CD8-positive, alpha-beta memory T cell (primary cell): ENCODE measurements at regions not wholly inside any gene's neighbourhood (a gene's known extent, or its start where the extent isn't known, plus 50 kb on each side); places are given as distances from the start of the nearest gene placed in this dataset.
"Not testable (repeated sequence)": the region's sequence is repeated elsewhere in the genome, so short reads cannot be mapped to it uniquely, and the experiment has no call there.

Experiments used
- CTCF ChIA-PET: fragments of 350-600 bp; sonication (Branson Sonifier 250); formaldehyde crosslinking; loops from one replicate; lab custom pipeline; 2021; ENCODE audit warnings: antibody characterized with exemption; lab: Charles Lee
- POLR2A ChIA-PET: fragments of 350-600 bp; sonication (Branson Sonifier 250); formaldehyde crosslinking; loops from one replicate; lab custom pipeline; 2021; ENCODE audit warnings: antibody characterized with exemption; lab: Charles Lee
- DNase-seq, 5 donors: peaks; one replicate each; pipeline versions ENCODE4 v3.0.0 to v3.0.0-alpha.2; 2020 to 2022; ENCODE audit warnings: mixed read lengths in 1 of 5
- H3K27ac ChIP-seq: one replicate; pipeline ENCODE4 v1.7.0; 2013; ENCODE audit warnings: low read depth, mild to moderate bottlenecking, low read length, moderate library complexity
- H3K27me3 ChIP-seq: 2 replicates; pipeline ENCODE4 v1.7.0; 2013; ENCODE audit warnings: low read length, mild to moderate bottlenecking; ENCODE audit not compliant: insufficient read depth, poor library complexity, severe bottlenecking
- H3K36me3 ChIP-seq: 2 replicates; pipeline ENCODE4 v1.7.0; 2013; ENCODE audit warnings: mild to moderate bottlenecking, low read length, moderate library complexity; ENCODE audit not compliant: insufficient read depth
- H3K4me1 ChIP-seq: 2 replicates; pipeline ENCODE4 v1.7.0; 2013; ENCODE audit warnings: mild to moderate bottlenecking, low read length, moderate library complexity; ENCODE audit not compliant: insufficient read depth
- H3K4me3 ChIP-seq: 2 replicates; pipeline ENCODE4 v1.7.0; 2013; ENCODE audit warnings: mild to moderate bottlenecking, low read length
- H3K9me3 ChIP-seq: 2 replicates; pipeline ENCODE4 v1.7.0; 2013; ENCODE audit warnings: mild to moderate bottlenecking, low read length
- H3K27ac Mint-ChIP-seq, 8 donors: one replicate each; pipeline ENCODE4 v1.8.0; 2020 to 2021; ENCODE audit warnings: mixed read lengths in 8 of 8, mild to moderate bottlenecking in 6 of 8, inconsistent platforms in 3 of 8, moderate library complexity in 3 of 8
- H3K27me3 Mint-ChIP-seq, 2 donors: one replicate each; pipeline ENCODE4 v1.8.0; 2020 to 2021; ENCODE audit warnings: mixed read lengths in 2 of 2, mild to moderate bottlenecking in 1 of 2, moderate library complexity in 1 of 2
- H3K36me3 Mint-ChIP-seq, 3 donors: one replicate each; pipeline ENCODE4 v1.8.0; 2020 to 2021; ENCODE audit warnings: mixed read lengths in 3 of 3, inconsistent platforms in 1 of 3, mild to moderate bottlenecking in 1 of 3
- H3K4me1 Mint-ChIP-seq, 3 donors: one replicate each; pipeline ENCODE4 v1.8.0; 2020 to 2021; ENCODE audit warnings: mixed read lengths in 3 of 3, inconsistent platforms in 1 of 3, mild to moderate bottlenecking in 1 of 3
- H3K4me3 Mint-ChIP-seq, 7 donors: one replicate each; pipeline ENCODE4 v1.8.0; 2020 to 2021; ENCODE audit warnings: mixed read lengths in 7 of 7, mild to moderate bottlenecking in 6 of 7, moderate library complexity in 4 of 7, inconsistent platforms in 2 of 7
- H3K9me3 Mint-ChIP-seq, 5 donors: one replicate each; pipeline ENCODE4 v1.8.0; 2020 to 2022; ENCODE audit warnings: mixed read lengths in 5 of 5, mild to moderate bottlenecking in 3 of 5, moderate library complexity in 2 of 5, inconsistent platforms in 1 of 5

- H3K4me1 Mint-ChIP-seq: no peaks in the 10 kb centered on the region
- H3K9me3 Mint-ChIP-seq: peaks cover 0 to 3% (median 0%) of the 10 kb centered on the region in 5 donors
- H3K36me3 ChIP-seq: no peaks in the 10 kb centered on the region
- no peaks in the 10 kb centered on the region for H3K4me1 ChIP-seq
- peaks cover 13 to 26% of the 10 kb centered on the region in 2 donors for H3K27me3 Mint-ChIP-seq
- no peak overlapping the region for H3K27ac ChIP-seq
- H3K27me3 ChIP-seq: no peaks in the 10 kb centered on the region
- no peaks in the 10 kb centered on the region for H3K9me3 ChIP-seq
- CTCF ChIA-PET: no interaction called here
- no peak overlapping the region for H3K27ac Mint-ChIP-seq
- POLR2A ChIA-PET: no interaction called here
- H3K4me3 ChIP-seq: no peak overlapping the region
- peaks cover 0 to 2% (median 0%) of the 10 kb centered on the region in 3 donors for H3K36me3 Mint-ChIP-seq
- no peak overlapping the region for H3K4me3 Mint-ChIP-seq
- DNase-seq: no peak
These were observed 142.3 kb upstream of the FBXO11 start for GRCh38 chr2:48048476-48049171.

DNA sequence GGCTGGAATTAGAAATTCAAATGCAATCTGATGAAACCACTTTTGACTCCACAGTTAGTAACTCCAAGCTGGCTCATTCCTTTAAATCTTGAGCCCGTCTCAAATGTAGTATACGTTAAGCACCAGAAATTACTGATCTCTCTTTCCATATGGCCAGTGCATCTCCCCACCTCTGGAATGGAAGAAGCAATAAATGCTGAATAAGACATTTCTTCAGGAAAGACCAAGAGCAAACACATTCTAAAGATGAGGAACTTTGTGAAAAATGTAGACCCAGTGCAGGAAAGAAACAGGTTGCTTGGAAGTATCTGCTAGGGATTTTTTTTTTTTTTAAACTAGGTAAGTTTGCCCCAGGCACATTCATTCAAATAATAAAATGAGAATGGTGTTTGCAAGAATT lies 143.1 kb upstream of the FBXO11 start:
- peaks cover 0 to 3% (median 0%) of the 10 kb centered on the region in 5 donors for H3K9me3 Mint-ChIP-seq
- H3K4me3 Mint-ChIP-seq: no peak overlapping the region
- POLR2A ChIA-PET: no interaction called here
- H3K27me3 ChIP-seq: no peaks in the 10 kb centered on the region
- H3K27me3 Mint-ChIP-seq: peaks cover 10 to 22% of the 10 kb centered on the region in 2 donors
- DNase-seq: no peak
- no peaks in the 10 kb centered on the region for H3K4me1 ChIP-seq
- H3K36me3 Mint-ChIP-seq: no peaks in the 10 kb centered on the region
- H3K4me1 Mint-ChIP-seq: no peaks in the 10 kb centered on the region
- H3K27ac Mint-ChIP-seq: no peak overlapping the region
- no peak overlapping the region for H3K4me3 ChIP-seq
- no peaks in the 10 kb centered on the region for H3K36me3 ChIP-seq
- H3K9me3 ChIP-seq: no peaks in the 10 kb centered on the region
- CTCF ChIA-PET: no interaction called here
- H3K27ac ChIP-seq: no peak overlapping the region

GRCh38 chr2:48050711-48051110 lies 144.4 kb upstream of the FBXO11 start:
- no peaks in the 10 kb centered on the region for H3K9me3 ChIP-seq
- no peaks in the 10 kb centered on the region for H3K4me1 ChIP-seq
- no peaks in the 10 kb centered on the region for H3K36me3 ChIP-seq
- H3K9me3 Mint-ChIP-seq: peaks cover 0 to 3% (median 0%) of the 10 kb centered on the region in 5 donors
- H3K27me3 ChIP-seq: no peaks in the 10 kb centered on the region
- CTCF ChIA-PET: no interaction called here
- no peaks in the 10 kb centered on the region for H3K4me1 Mint-ChIP-seq
- no peaks in the 10 kb centered on the region for H3K36me3 Mint-ChIP-seq
- H3K4me3 ChIP-seq: no peak overlapping the region
- POLR2A ChIA-PET: no interaction called here
- DNase-seq: no peak
- H3K27me3 Mint-ChIP-seq: peaks cover 10 to 14% of the 10 kb centered on the region in 2 donors
- H3K27ac ChIP-seq: no peak overlapping the region
- H3K27ac Mint-ChIP-seq: no peak overlapping the region
- H3K4me3 Mint-ChIP-seq: no peak overlapping the region

DNA sequence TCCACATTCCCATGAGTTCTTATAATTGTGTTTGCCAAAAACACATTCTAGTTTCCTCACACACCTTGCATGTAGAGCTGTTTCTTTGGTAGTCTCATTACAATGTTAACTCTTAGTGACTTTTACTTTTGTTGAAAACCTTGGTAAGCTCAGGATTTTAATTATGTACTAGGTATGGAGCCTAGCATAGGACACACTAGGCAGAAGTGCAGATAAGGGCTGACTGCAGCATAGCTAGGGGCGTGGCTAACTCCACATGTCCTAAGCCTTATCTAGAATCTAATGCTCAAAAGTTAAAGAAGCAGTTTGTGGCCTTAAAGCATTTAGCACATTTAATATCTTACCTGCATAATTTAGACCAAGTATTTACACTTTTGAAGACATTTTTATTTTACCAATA lies 153.7 kb upstream of the FBXO11 start:
- ChIA-PET CTCF (no interaction called here), POLR2A (no interaction called here)
- Histone ChIP-seq H3K9me3 (no peaks in the 10 kb centered on the region), H3K36me3 (no peaks in the 10 kb centered on the region), H3K27ac (no peak overlapping the region), H3K4me1 (no peaks in the 10 kb centered on the region), H3K27me3 (no peaks in the 10 kb centered on the region), H3K4me3 (no peak overlapping the region)
- H3K27me3 Mint-ChIP-seq: peaks cover 13 to 57% of the 10 kb centered on the region in 2 donors
- no peak overlapping the region for H3K27ac Mint-ChIP-seq
- H3K36me3 Mint-ChIP-seq: no peaks in the 10 kb centered on the region
- no peak overlapping the region for H3K4me3 Mint-ChIP-seq
- H3K9me3 Mint-ChIP-seq: peaks cover 0 to 3% (median 0%) of the 10 kb centered on the region in 5 donors
- DNase-seq: no peak
- H3K4me1 Mint-ChIP-seq: no peaks in the 10 kb centered on the region

GRCh38 chr2:48061656-48062055 lies 155.4 kb upstream of the FBXO11 start:
- H3K9me3 Mint-ChIP-seq, H3K4me1 ChIP-seq, H3K36me3 ChIP-seq, H3K27ac Mint-ChIP-seq, H3K9me3 ChIP-seq, H3K27me3 ChIP-seq, POLR2A ChIA-PET, H3K4me3 ChIP-seq, CTCF ChIA-PET, H3K27ac ChIP-seq, H3K4me3 Mint-ChIP-seq, DNase-seq, H3K36me3 Mint-ChIP-seq, H3K4me1 Mint-ChIP-seq: not testable (repeated sequence)
- peaks cover 10 to 54% of the 10 kb centered on the region in 2 donors for H3K27me3 Mint-ChIP-seq

DNA sequence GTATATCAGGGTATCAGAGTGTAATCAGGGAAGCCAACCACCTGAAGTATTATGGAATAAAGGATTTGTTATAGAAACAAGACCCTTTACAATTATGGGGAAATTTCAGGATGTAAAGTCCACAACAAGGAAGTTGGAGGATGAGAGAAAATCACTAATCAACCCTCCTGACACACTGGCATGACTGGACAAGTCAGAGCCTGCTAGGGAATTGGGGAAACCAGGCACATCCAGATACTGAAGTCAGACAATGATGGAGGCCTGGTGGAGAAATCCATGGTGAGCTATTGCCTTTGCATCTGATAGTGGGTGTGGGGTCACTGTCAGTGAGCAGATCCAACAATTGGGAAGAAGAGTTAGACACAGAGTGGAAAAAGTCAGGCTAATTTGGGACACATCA lies 158.8 kb upstream of the FBXO11 start:
- no peaks in the 10 kb centered on the region for H3K4me1 Mint-ChIP-seq
- Histone ChIP-seq H3K4me3 (no peak overlapping the region), H3K4me1 (no peaks in the 10 kb centered on the region), H3K27ac (no peak overlapping the region), H3K9me3 (no peaks in the 10 kb centered on the region), H3K36me3 (no peaks in the 10 kb centered on the region), H3K27me3 (no peaks in the 10 kb centered on the region)
- H3K4me3 Mint-ChIP-seq: no peak overlapping the region
- peaks cover 12 to 64% of the 10 kb centered on the region in 2 donors for H3K27me3 Mint-ChIP-seq
- no peak for DNase-seq
- no peak overlapping the region for H3K27ac Mint-ChIP-seq
- H3K9me3 Mint-ChIP-seq: peaks cover 0 to 2% (median 0%) of the 10 kb centered on the region in 5 donors
- CTCF ChIA-PET: no interaction called here
- POLR2A ChIA-PET: no interaction called here
- H3K36me3 Mint-ChIP-seq: peaks cover 0 to 6% (median 0%) of the 10 kb centered on the region in 3 donors

- POLR2A ChIA-PET: no interaction called here
- H3K9me3 ChIP-seq: no peaks in the 10 kb centered on the region
- peaks cover 0 to 6% (median 0%) of the 10 kb centered on the region in 3 donors for H3K36me3 Mint-ChIP-seq
- no peaks in the 10 kb centered on the region for H3K4me1 ChIP-seq
- H3K9me3 Mint-ChIP-seq: peaks cover 0 to 2% (median 0%) of the 10 kb centered on the region in 5 donors
- H3K4me1 Mint-ChIP-seq: no peaks in the 10 kb centered on the region
- H3K4me3 Mint-ChIP-seq: no peak overlapping the region
- no peak overlapping the region for H3K27ac Mint-ChIP-seq
- CTCF ChIA-PET: no interaction called here
- H3K27ac ChIP-seq: no peak overlapping the region
- DNase-seq: no peak
- H3K4me3 ChIP-seq: no peak overlapping the region
- no peaks in the 10 kb centered on the region for H3K27me3 ChIP-seq
- no peaks in the 10 kb centered on the region for H3K36me3 ChIP-seq
- H3K27me3 Mint-ChIP-seq: peaks cover 10 to 60% of the 10 kb centered on the region in 2 donors
These were observed 159.7 kb upstream of the FBXO11 start for GRCh38 chr2:48066000-48066399.

DNA sequence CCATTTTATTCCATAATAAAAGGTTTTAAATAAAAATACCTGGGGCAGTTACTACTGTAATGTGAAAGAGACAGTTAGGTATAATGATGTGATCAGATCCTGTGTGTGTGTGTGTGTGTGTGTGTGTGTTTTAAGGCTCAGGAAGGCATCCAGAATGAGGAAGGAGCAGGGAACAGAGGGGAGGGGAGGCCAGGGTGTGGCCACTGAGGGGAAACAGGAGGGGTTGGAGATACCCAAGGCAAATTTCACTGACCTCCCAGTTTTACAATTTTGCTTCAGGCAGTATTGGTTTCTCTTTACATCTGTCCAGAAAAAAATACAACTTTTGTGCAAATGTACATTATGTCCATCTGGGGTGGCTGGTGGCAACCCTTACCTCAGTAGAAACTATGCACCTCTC lies 163.5 kb upstream of the FBXO11 start:
- peaks cover 0 to 6% (median 0%) of the 10 kb centered on the region in 3 donors for H3K36me3 Mint-ChIP-seq
- Histone ChIP-seq H3K9me3 (no peaks in the 10 kb centered on the region), H3K27ac (no peak overlapping the region), H3K4me3 (no peak overlapping the region), H3K27me3 (no peaks in the 10 kb centered on the region), H3K36me3 (no peaks in the 10 kb centered on the region), H3K4me1 (no peaks in the 10 kb centered on the region)
- H3K4me1 Mint-ChIP-seq: no peaks in the 10 kb centered on the region
- DNase-seq: no peak
- no peak overlapping the region for H3K4me3 Mint-ChIP-seq
- ChIA-PET POLR2A (no interaction called here), CTCF (no interaction called here)
- H3K9me3 Mint-ChIP-seq: peaks cover 0 to 2% (median 0%) of the 10 kb centered on the region in 5 donors
- no peak overlapping the region for H3K27ac Mint-ChIP-seq
- H3K27me3 Mint-ChIP-seq: peaks cover 12 to 56% of the 10 kb centered on the region in 2 donors
